GM23338 (cell line): ENCODE measurements at regions not wholly inside any gene's neighbourhood (a gene's known extent, or its start where the extent isn't known, plus 50 kb on each side); places are given as distances from the start of the nearest gene placed in this dataset.

ENCODE experiments used
- ATAC-seq: fragments of 200-7000 bp; cut with Tn5 transposase; 3 replicates; pipeline ENCODE4 v1.9.1; 2020
- DNase-seq: peaks from one replicate; pipeline ENCODE4 v3.0.0-alpha.2; 2015; ENCODE audit warnings: low spot score
- H2AFZ ChIP-seq: fragments of 200-600 bp; sonication (generic); 2 replicates; pipeline ENCODE4 v1.8.0; 2016; ENCODE audit warnings: antibody characterized with exemption, mild to moderate bottlenecking, moderate library complexity
- H3F3A ChIP-seq: fragments of 200-600 bp; sonication (generic); replicated peaks from 2 replicates; pipeline ENCODE4 v1.8.0; 2017; ENCODE audit warnings: antibody characterized with exemption, mixed run types, low read depth
- H3K27ac ChIP-seq: fragments of 200-600 bp; sonication (generic); 2 replicates; pipeline ENCODE4 v1.6.1; 2016; ENCODE audit warnings: low read depth
- H3K27me3 ChIP-seq: fragments of 200-600 bp; sonication (generic); 2 replicates; pipeline ENCODE4 v1.8.0; 2016; ENCODE audit warnings: mild to moderate bottlenecking, mixed run types, moderate library complexity; ENCODE audit not compliant: insufficient read depth
- H3K36me3 ChIP-seq: fragments of 200-600 bp; sonication (generic); 2 replicates; pipeline ENCODE4 v1.8.0; 2016; ENCODE audit warnings: mild to moderate bottlenecking; ENCODE audit not compliant: insufficient read depth
- H3K4me1 ChIP-seq: fragments of 200-600 bp; sonication (generic); 2 replicates; pipeline ENCODE4 v1.8.0; 2016; ENCODE audit warnings: mild to moderate bottlenecking, moderate library complexity; ENCODE audit not compliant: insufficient read depth
- H3K4me2 ChIP-seq: fragments of 200-600 bp; sonication (generic); 2 replicates; pipeline ENCODE4 v1.7.1; 2017; ENCODE audit warnings: mixed run types
- H3K4me3 ChIP-seq: fragments of 200-600 bp; sonication (generic); 2 replicates; pipeline ENCODE4 v1.6.1; 2016; ENCODE audit warnings: mixed run types
- H3K79me2 ChIP-seq: fragments of 200-600 bp; sonication (generic); replicated peaks from 2 replicates; pipeline ENCODE4 v1.8.0; 2017; ENCODE audit warnings: mild to moderate bottlenecking; ENCODE audit not compliant: insufficient read depth
- H3K9me2 ChIP-seq: fragments of 200-600 bp; sonication (generic); 2 replicates; pipeline ENCODE4 v1.8.0; 2017; ENCODE audit not compliant: insufficient read depth
- H4K20me1 ChIP-seq: fragments of 200-600 bp; sonication (generic); replicated peaks from 2 replicates; pipeline ENCODE4 v1.8.0; 2017; ENCODE audit warnings: mild to moderate bottlenecking; ENCODE audit not compliant: insufficient read depth
- H3K27ac Mint-ChIP-seq: 2 replicates; pipeline ENCODE4 v1.8.0; 2020; ENCODE audit warnings: inconsistent platforms, mild to moderate bottlenecking, moderate library complexity, mixed read lengths
- H3K27me3 Mint-ChIP-seq: 3 replicates; pipeline ENCODE4 v1.8.0; 2022; ENCODE audit warnings: low read depth, mild to moderate bottlenecking, moderate library complexity, mixed read lengths, inconsistent platforms; ENCODE audit not compliant: insufficient read depth, poor library complexity
- H3K36me3 Mint-ChIP-seq: 3 replicates; pipeline ENCODE4 v1.8.0; 2021; ENCODE audit warnings: low read depth, mild to moderate bottlenecking, inconsistent platforms, moderate library complexity, mixed read lengths
- H3K4me1 Mint-ChIP-seq: 3 replicates; pipeline ENCODE4 v1.8.0; 2020; ENCODE audit warnings: mild to moderate bottlenecking, inconsistent platforms, mixed read lengths
- H3K4me3 Mint-ChIP-seq: 3 replicates; pipeline ENCODE4 v1.8.0; 2021; ENCODE audit warnings: moderate library complexity, mild to moderate bottlenecking, inconsistent platforms, mixed read lengths
- H3K9me3 Mint-ChIP-seq: 3 replicates; pipeline ENCODE4 v1.8.0; 2020; ENCODE audit warnings: moderate library complexity, mild to moderate bottlenecking, inconsistent platforms, mixed read lengths
- CREB1 ChIP-seq: fragments of 250-450 bp; sonication (Bioruptor Pico); IDR thresholded peaks from 2 replicates; pipeline ENCODE4 v1.5.0; 2020; ENCODE audit warnings: low read depth, mild to moderate bottlenecking, moderate library complexity
- CTCF ChIP-seq, 2 experiments: fragments of 200-600 bp in 1 of 2; sonication (generic) in 1 of 2; conservative IDR thresholded peaks; 2 replicates each; pipeline versions ENCODE4 v1.5.1 to v1.6.1; 2016 to 2017; ENCODE audit warnings: antibody characterized with exemption in 2 of 2, low read depth in 2 of 2, mild to moderate bottlenecking in 2 of 2, moderate library complexity in 1 of 2
- ETS1 ChIP-seq: IDR thresholded peaks from 2 replicates; pipeline ENCODE4 v1.6.1; 2016; ENCODE audit warnings: antibody characterized with exemption
- EZH2 ChIP-seq: fragments of 200-600 bp; sonication (generic); IDR thresholded peaks from one replicate; pipeline ENCODE4 v1.8.0; 2017; ENCODE audit warnings: antibody characterized with exemption, mild to moderate bottlenecking, low read depth; ENCODE audit not compliant: unreplicated experiment
- EZH2phosphoT487 ChIP-seq: fragments of 200-600 bp; sonication (generic); IDR thresholded peaks from one replicate; pipeline ENCODE4 v1.8.1; 2018; ENCODE audit warnings: antibody characterized with exemption; ENCODE audit not compliant: unreplicated experiment
- NANOG ChIP-seq: IDR thresholded peaks from 2 replicates; pipeline ENCODE4 v1.6.1; 2016; ENCODE audit warnings: antibody characterized with exemption, borderline replicate concordance
- POLR2AphosphoS5 ChIP-seq: IDR thresholded peaks from 2 replicates; pipeline ENCODE4 v1.6.1; 2016; ENCODE audit warnings: antibody characterized with exemption, low read depth
- REST ChIP-seq: IDR thresholded peaks from one replicate; pipeline ENCODE4 v1.6.1; 2018; ENCODE audit warnings: antibody characterized with exemption; ENCODE audit not compliant: unreplicated experiment
- STAT1 ChIP-seq: IDR thresholded peaks from one replicate; pipeline ENCODE4 v1.6.1; 2016; ENCODE audit warnings: antibody characterized with exemption; ENCODE audit not compliant: unreplicated experiment
- ZNF114 ChIP-seq: fragments of 250-450 bp; sonication (Bioruptor Pico); IDR thresholded peaks from 2 replicates; pipeline ENCODE4 v1.5.0; 2020; ENCODE audit warnings: mild to moderate bottlenecking, moderate library complexity
- ZNF331 ChIP-seq: fragments of 250-450 bp; sonication (Bioruptor Pico); IDR thresholded peaks from 2 replicates; pipeline ENCODE4 v1.5.0; 2020; ENCODE audit warnings: low read depth, mild to moderate bottlenecking, moderate library complexity

- no peaks in the 10 kb centered on the region for H4K20me1 ChIP-seq
- H3K4me2 ChIP-seq = no peak overlapping the region
- TF ChIP-seq EZH2phosphoT487 (no peak), NANOG (no peak), STAT1 (no peak), ZNF114 (CRISPR knock-in tag) (no peak), CTCF (conservative IDR thresholded peaks at IDR 0.05; ENCODE audit: low read depth in 2 of 2) (peak in 1 of 2 experiments; percentile 28; a peak in 3 of 4 replicates)
- H3K9me2 ChIP-seq = peaks cover 7% of the 10 kb centered on the region; the same call in 1 of the 2 replicates
- H3K4me1 ChIP-seq = no peaks in the 10 kb centered on the region
- H3K79me2 ChIP-seq = no peaks in the 10 kb centered on the region
- ATAC-seq (no peak), DNase-seq (no peak)
- H3K27me3 Mint-ChIP-seq = peaks cover 2% of the 10 kb centered on the region
- H3K36me3 ChIP-seq = no peaks in the 10 kb centered on the region
- H3K9me3 Mint-ChIP-seq = no peaks in the 10 kb centered on the region
- H3F3A ChIP-seq = no peaks in the 10 kb centered on the region
- H3K27ac Mint-ChIP-seq = peak overlapping the region; percentile 82
- peaks cover 9% of the 10 kb centered on the region for H3K4me1 Mint-ChIP-seq
- H3K27ac ChIP-seq = no peak overlapping the region
- H3K36me3 Mint-ChIP-seq = no peaks in the 10 kb centered on the region
- no peak overlapping the region for H3K4me3 Mint-ChIP-seq
- H2AFZ ChIP-seq = 0 out of 2 replicates have a peak overlapping the region, but pooled peaks have one; percentile 19
- H3K27me3 ChIP-seq = no peaks in the 10 kb centered on the region
- H3K4me3 ChIP-seq = no peak overlapping the region
Measured at GRCh38 chr6:71028877-71029252, 72.0 kb upstream of the B3GAT2 start.

- H3K4me2 ChIP-seq = no peak overlapping the region
- H3K27ac Mint-ChIP-seq = no peak overlapping the region
- H3K9me2 ChIP-seq = peaks cover 7% of the 10 kb centered on the region; the same call in 1 of the 2 replicates
- no peaks in the 10 kb centered on the region for H4K20me1 ChIP-seq
- H3K27me3 ChIP-seq = no peaks in the 10 kb centered on the region
- no peak for ATAC-seq
- no peak overlapping the region for H3K4me3 ChIP-seq
- H3K9me3 Mint-ChIP-seq = no peaks in the 10 kb centered on the region
- H3K4me3 Mint-ChIP-seq = no peak overlapping the region
- no peaks in the 10 kb centered on the region for H3K36me3 ChIP-seq
- H2AFZ ChIP-seq = no peak overlapping the region
- peaks cover 2% of the 10 kb centered on the region for H3K27me3 Mint-ChIP-seq
- no peaks in the 10 kb centered on the region for H3K36me3 Mint-ChIP-seq
- no peak overlapping the region for H3K27ac ChIP-seq
- DNase-seq = no peak
- H3K79me2 ChIP-seq = no peaks in the 10 kb centered on the region
- H3K4me1 Mint-ChIP-seq = peaks cover 9% of the 10 kb centered on the region
- H3F3A ChIP-seq = no peaks in the 10 kb centered on the region
- no peaks in the 10 kb centered on the region for H3K4me1 ChIP-seq
- no peak for TF ChIP-seq CREB1
- no peak for TF ChIP-seq STAT1
- TF ChIP-seq EZH2phosphoT487 = no peak
- TF ChIP-seq EZH2 = no peak
- TF ChIP-seq ZNF331 (CRISPR knock-in tag) = no peak
- TF ChIP-seq CTCF (conservative IDR thresholded peaks at IDR 0.05; ENCODE audit: low read depth in 2 of 2) = no peak
- TF ChIP-seq POLR2AphosphoS5 = no peak
- no peak for TF ChIP-seq ZNF114 (CRISPR knock-in tag)
- TF ChIP-seq REST = no peak
- no peak for TF ChIP-seq ETS1
Measured at GRCh38 chr6:71029555-71029954, 72.7 kb upstream of the B3GAT2 start.
